Peyer's patch (tissue), 4 donors: ENCODE measurements at regions not wholly inside any gene's neighbourhood (a gene's known extent, or its start where the extent isn't known, plus 50 kb on each side); places are given as distances from the start of the nearest gene placed in this dataset.

ENCODE experiments used
- DNase-seq, 3 donors: peaks; one replicate each; pipeline ENCODE4 v3.0.0-alpha.2; 2017 to 2019
- H3K27ac ChIP-seq, 4 donors: fragments of 200-600 bp; sonication (generic); one replicate each; pipeline ENCODE4 v1.5.1; 2016 to 2019
- H3K27me3 ChIP-seq, 2 donors: fragments of 200-600 bp; sonication (generic); one replicate each; pipeline ENCODE4 v1.5.1; 2019
- H3K36me3 ChIP-seq, 3 donors: fragments of 200-600 bp; sonication (generic); one replicate each; pipeline ENCODE4 v1.5.1; 2016 to 2019
- H3K4me1 ChIP-seq, 4 donors: fragments of 200-600 bp; sonication (generic); one replicate each; pipeline ENCODE4 v1.5.1; 2016 to 2019
- H3K4me3 ChIP-seq, 4 donors: fragments of 200-600 bp; sonication (generic); 1 replicate in 3 of 4; 2 replicates in 1 of 4; pipeline ENCODE4 v1.5.1; 2016 to 2019; ENCODE audit warnings: mild to moderate bottlenecking in 1 of 4
- H3K9me3 ChIP-seq, 4 donors: fragments of 200-600 bp; sonication (generic); one replicate each; pipeline ENCODE4 v1.5.1; 2016 to 2019; ENCODE audit warnings: mild to moderate bottlenecking in 1 of 4
- POLR2A ChIP-seq, 2 donors: fragments of 450-650 bp; IDR thresholded peaks; one replicate each; pipeline ENCODE4 v1.5.1; 2017; ENCODE audit warnings: antibody characterized with exemption in 2 of 2, mild to moderate bottlenecking in 2 of 2, moderate library complexity in 2 of 2
- TF ChIP-seq, protein P1 (sequence below), 6 experiments: fragments of 450-650 bp in 4 of 6; fragments of 200-600 bp in 2 of 6; sonication (generic) in 1 of 6; IDR thresholded peaks; one replicate each; pipeline ENCODE4 v1.5.1; 2017 to 2019; ENCODE audit warnings: antibody characterized with exemption in 6 of 6, mild to moderate bottlenecking in 3 of 6, moderate library complexity in 1 of 6

- no peaks in the 10 kb centered on the region for H3K27me3 ChIP-seq
Measured at GRCh38 chr12:91264178-91264577, 81.6 kb upstream of the DCN start.

GRCh38 chr12:91261820-91262676 is 79.4 kb upstream of the DCN start:
- Histone ChIP-seq H3K36me3 (no peaks in the 10 kb centered on the region), H3K4me1 (no peaks in the 10 kb centered on the region), H3K27ac (no peak overlapping the region), H3K9me3 (no peaks in the 10 kb centered on the region), H3K4me3 (no peak overlapping the region), H3K27me3 (no peaks in the 10 kb centered on the region)
- no peak for DNase-seq
- TF ChIP-seq, protein P1, sequence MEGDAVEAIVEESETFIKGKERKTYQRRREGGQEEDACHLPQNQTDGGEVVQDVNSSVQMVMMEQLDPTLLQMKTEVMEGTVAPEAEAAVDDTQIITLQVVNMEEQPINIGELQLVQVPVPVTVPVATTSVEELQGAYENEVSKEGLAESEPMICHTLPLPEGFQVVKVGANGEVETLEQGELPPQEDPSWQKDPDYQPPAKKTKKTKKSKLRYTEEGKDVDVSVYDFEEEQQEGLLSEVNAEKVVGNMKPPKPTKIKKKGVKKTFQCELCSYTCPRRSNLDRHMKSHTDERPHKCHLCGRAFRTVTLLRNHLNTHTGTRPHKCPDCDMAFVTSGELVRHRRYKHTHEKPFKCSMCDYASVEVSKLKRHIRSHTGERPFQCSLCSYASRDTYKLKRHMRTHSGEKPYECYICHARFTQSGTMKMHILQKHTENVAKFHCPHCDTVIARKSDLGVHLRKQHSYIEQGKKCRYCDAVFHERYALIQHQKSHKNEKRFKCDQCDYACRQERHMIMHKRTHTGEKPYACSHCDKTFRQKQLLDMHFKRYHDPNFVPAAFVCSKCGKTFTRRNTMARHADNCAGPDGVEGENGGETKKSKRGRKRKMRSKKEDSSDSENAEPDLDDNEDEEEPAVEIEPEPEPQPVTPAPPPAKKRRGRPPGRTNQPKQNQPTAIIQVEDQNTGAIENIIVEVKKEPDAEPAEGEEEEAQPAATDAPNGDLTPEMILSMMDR (IDR thresholded peaks at IDR 0.05) = no peak
- no peak for TF ChIP-seq POLR2A (IDR thresholded peaks at IDR 0.05)

More at GRCh38 chr12:91264178-91264577, 81.6 kb upstream of the DCN start:
- no peak for DNase-seq
- Histone ChIP-seq H3K27ac (no peak overlapping the region), H3K9me3 (no peaks in the 10 kb centered on the region), H3K4me3 (no peak overlapping the region), H3K4me1 (no peaks in the 10 kb centered on the region), H3K36me3 (no peaks in the 10 kb centered on the region)
- TF ChIP-seq, protein P1 (IDR thresholded peaks at IDR 0.05) = no peak
- TF ChIP-seq POLR2A (IDR thresholded peaks at IDR 0.05) = no peak

DNA sequence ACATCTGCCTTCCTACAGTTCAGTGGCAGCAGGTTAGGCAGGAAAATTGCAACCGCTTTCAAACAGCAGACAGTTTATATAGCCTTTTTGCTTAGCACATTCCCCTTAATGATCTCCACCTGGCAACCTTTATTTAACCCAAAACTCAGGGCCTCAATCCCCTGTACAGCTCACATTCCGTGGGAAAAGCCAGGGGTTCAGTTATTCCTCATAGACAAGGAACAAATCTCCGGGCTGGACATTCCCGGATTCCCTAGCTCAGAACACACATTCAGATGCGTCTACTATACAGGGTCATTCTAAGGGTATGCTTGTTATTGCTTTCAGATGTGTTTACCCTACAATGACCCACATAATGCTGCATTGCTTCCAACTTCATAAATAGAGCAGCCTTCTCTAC is 73.8 kb upstream of the DCN start:
- no peak overlapping the region for H3K27ac ChIP-seq
- H3K4me3 ChIP-seq = no peak overlapping the region
- no peaks in the 10 kb centered on the region for H3K4me1 ChIP-seq
- no peaks in the 10 kb centered on the region for H3K9me3 ChIP-seq
- TF ChIP-seq, protein P1 (IDR thresholded peaks at IDR 0.05) = no peak
- TF ChIP-seq POLR2A (IDR thresholded peaks at IDR 0.05) = no peak
- no peak for DNase-seq
- H3K27me3 ChIP-seq = no peaks in the 10 kb centered on the region
- no peaks in the 10 kb centered on the region for H3K36me3 ChIP-seq

- H3K27ac ChIP-seq = no peak overlapping the region
- H3K4me3 ChIP-seq = no peak overlapping the region
- H3K36me3 ChIP-seq = no peaks in the 10 kb centered on the region
- H3K9me3 ChIP-seq = no peaks in the 10 kb centered on the region
- TF ChIP-seq, protein P1 (IDR thresholded peaks at IDR 0.05) = no peak
- no peak for TF ChIP-seq POLR2A (IDR thresholded peaks at IDR 0.05)
- H3K27me3 ChIP-seq = no peaks in the 10 kb centered on the region
- DNase-seq = no peak
- no peaks in the 10 kb centered on the region for H3K4me1 ChIP-seq
Measured at GRCh38 chr12:91252341-91252740, 69.7 kb upstream of the DCN start.

DNA sequence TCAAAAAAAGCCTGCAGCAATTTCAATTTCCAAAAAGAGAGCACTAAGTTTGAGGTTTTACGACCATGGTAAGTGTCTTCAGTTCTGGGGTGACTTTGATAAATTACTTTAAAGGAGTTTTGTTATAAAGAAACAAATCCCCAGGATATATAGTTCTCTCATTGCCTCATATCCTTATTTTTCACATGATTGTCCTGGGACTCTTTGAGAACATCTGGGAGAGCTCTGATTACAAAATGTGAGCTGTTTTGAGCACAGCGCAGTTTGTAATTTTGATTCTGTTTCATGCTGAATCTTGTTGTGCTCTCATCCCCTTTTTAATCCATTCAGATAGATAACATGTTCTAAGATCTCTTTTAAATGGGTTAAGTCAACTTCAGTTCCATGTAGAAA is 67.7 kb upstream of the DCN start:
- TF ChIP-seq, protein P1 (IDR thresholded peaks at IDR 0.05) = no peak
- TF ChIP-seq POLR2A (IDR thresholded peaks at IDR 0.05) = no peak
- Histone ChIP-seq H3K27ac (peak overlapping the region in 1 of 4 donors; percentile 43), H3K9me3 (no peaks in the 10 kb centered on the region), H3K36me3 (no peaks in the 10 kb centered on the region), H3K27me3 (no peaks in the 10 kb centered on the region), H3K4me3 (no peak overlapping the region), H3K4me1 (no peaks in the 10 kb centered on the region)
- DNase-seq = no peak
